LHCN-M2 (cell line): ENCODE measurements at regions not wholly inside any gene's neighbourhood (a gene's known extent, or its start where the extent isn't known, plus 50 kb on each side); places are given as distances from the start of the nearest gene placed in this dataset.

Experiments
- DNase-seq: peaks from one replicate; pipeline ENCODE4 v3.0.0-alpha.2; 2012; ENCODE audit warnings: low read depth

GRCh38 chr4:110675426-110675825 lies 52.5 kb upstream of the PITX2 start:
- no peak for DNase-seq

- no peak for DNase-seq
Observed at GRCh38 chr4:110676241-110676640, 53.4 kb upstream of the PITX2 start.

- DNase-seq, result no peak
Observed at GRCh38 chr4:110678517-110679227, 55.8 kb upstream of the PITX2 start.

GRCh38 chr4:110680265-110680664 lies 57.4 kb upstream of the PITX2 start:
- DNase-seq, result no peak

GRCh38 chr4:110681381-110681780 lies 58.5 kb upstream of the PITX2 start:
- DNase-seq, result peak; percentile 36

GRCh38 chr4:110682311-110682710 lies 59.4 kb upstream of the PITX2 start:
- DNase-seq, result no peak

GRCh38 chr4:110683601-110684000 lies 60.7 kb upstream of the PITX2 start:
- no peak for DNase-seq

GRCh38 chr4:110702326-110702725 lies 79.4 kb upstream of the PITX2 start:
- no peak for DNase-seq

GRCh38 chr4:110704748-110705439 lies 82.0 kb upstream of the PITX2 start:
- DNase-seq, result no peak

- DNase-seq, result no peak
Observed at GRCh38 chr4:110705440-110705782, 82.5 kb upstream of the PITX2 start.

GRCh38 chr4:110710070-110710469 lies 87.2 kb upstream of the PITX2 start:
- peak; percentile 6 for DNase-seq

- no peak for DNase-seq
Observed at GRCh38 chr4:110712486-110712885, 89.6 kb upstream of the PITX2 start.

GRCh38 chr4:110730318-110730717 lies 107.4 kb upstream of the PITX2 start:
- DNase-seq, result no peak

- DNase-seq, result peak; percentile 59
Observed at GRCh38 chr4:110733901-110734300, 111.0 kb upstream of the PITX2 start.

GRCh38 chr4:110735686-110736085 lies 112.8 kb upstream of the PITX2 start:
- no peak for DNase-seq

GRCh38 chr4:110737931-110738330 lies 115.1 kb upstream of the PITX2 start:
- DNase-seq, result no peak

- no peak for DNase-seq
Observed at GRCh38 chr4:110742143-110742542, 119.3 kb upstream of the PITX2 start.

- no peak for DNase-seq
Observed at GRCh38 chr4:110748071-110748470, 125.2 kb upstream of the PITX2 start.

- peak; percentile 35 for DNase-seq
Observed at GRCh38 chr4:110751183-110751582, 128.3 kb upstream of the PITX2 start.

GRCh38 chr4:110751986-110752385 lies 129.1 kb upstream of the PITX2 start:
- DNase-seq, result peak; percentile 87

- DNase-seq, result no peak
Observed at GRCh38 chr4:110753466-110753865, 130.6 kb upstream of the PITX2 start.

GRCh38 chr4:110754716-110755115 lies 131.8 kb upstream of the PITX2 start:
- DNase-seq, result peak; percentile 69

GRCh38 chr4:110769578-110769977 lies 146.7 kb upstream of the PITX2 start:
- DNase-seq, result no peak
